ENCODE measurements at regions not wholly inside any gene's neighbourhood (a gene's known extent, or its start where the extent isn't known, plus 50 kb on each side); places are given as distances from the start of the nearest gene placed in this dataset.

DNA sequence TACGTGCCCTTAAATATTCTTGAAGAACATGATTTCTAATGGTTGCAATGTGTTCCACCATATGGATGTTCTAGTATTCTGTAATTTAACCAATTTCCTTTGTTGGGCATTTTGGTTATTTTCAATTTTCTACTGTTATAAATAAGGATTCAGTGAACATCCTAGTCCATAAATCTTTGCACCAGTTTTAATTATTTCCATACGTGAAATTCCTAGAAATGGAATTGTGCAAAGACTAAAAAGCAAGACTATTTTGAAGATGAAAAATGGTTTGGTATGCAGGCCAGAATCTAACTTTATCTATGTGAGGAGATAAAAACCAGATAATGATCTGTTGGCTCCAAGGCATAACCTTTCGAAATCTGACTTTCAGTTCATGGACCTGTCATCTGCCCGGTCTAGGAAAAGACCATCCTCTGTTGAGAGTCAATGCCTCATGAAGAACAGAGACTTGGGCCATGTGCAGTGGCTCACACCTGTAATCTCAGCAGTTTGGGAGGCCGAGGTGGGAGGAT is 633.2 kb upstream of the NRP1 start:
- TF ChIP-seq, protein P1, sequence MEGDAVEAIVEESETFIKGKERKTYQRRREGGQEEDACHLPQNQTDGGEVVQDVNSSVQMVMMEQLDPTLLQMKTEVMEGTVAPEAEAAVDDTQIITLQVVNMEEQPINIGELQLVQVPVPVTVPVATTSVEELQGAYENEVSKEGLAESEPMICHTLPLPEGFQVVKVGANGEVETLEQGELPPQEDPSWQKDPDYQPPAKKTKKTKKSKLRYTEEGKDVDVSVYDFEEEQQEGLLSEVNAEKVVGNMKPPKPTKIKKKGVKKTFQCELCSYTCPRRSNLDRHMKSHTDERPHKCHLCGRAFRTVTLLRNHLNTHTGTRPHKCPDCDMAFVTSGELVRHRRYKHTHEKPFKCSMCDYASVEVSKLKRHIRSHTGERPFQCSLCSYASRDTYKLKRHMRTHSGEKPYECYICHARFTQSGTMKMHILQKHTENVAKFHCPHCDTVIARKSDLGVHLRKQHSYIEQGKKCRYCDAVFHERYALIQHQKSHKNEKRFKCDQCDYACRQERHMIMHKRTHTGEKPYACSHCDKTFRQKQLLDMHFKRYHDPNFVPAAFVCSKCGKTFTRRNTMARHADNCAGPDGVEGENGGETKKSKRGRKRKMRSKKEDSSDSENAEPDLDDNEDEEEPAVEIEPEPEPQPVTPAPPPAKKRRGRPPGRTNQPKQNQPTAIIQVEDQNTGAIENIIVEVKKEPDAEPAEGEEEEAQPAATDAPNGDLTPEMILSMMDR (IDR thresholded peaks at IDR 0.05; ENCODE audit: low read depth, low read length, poor library complexity, severe bottlenecking) = no peak
- TF ChIP-seq EZH2phosphoT487 (IDR thresholded peaks at IDR 0.05; ENCODE audit: borderline replicate concordance, low read length) = no peak
